OCI-LY3 (cell line): ENCODE measurements at regions not wholly inside any gene's neighbourhood (a gene's known extent, or its start where the extent isn't known, plus 50 kb on each side); places are given as distances from the start of the nearest gene placed in this dataset.

ENCODE experiments used
- H2AFZ ChIP-seq: fragments of 200-600, 300-600 bp; shearing (Covaris generic); 2 replicates; pipeline ENCODE4 v1.6.0; 2014; ENCODE audit warnings: antibody characterized with exemption, low read depth, low read length
- H3K27ac ChIP-seq: fragments of 200-600, 300-600 bp; sonication (generic); 2 replicates; pipeline ENCODE4 v1.5.1; 2014; ENCODE audit warnings: mild to moderate bottlenecking, low read length, moderate library complexity, mixed read lengths
- H3K27me3 ChIP-seq: fragments of 200-600, 300-600 bp; sonication (generic); 2 replicates; pipeline ENCODE4 v1.6.1; 2014; ENCODE audit warnings: low read depth, low read length, mixed read lengths
- H3K36me3 ChIP-seq: fragments of 200-600, 300-600 bp; sonication (generic); replicated peaks from 2 replicates; pipeline ENCODE3; 2014; ENCODE audit warnings: low read depth, low read length, mixed read lengths
- H3K4me1 ChIP-seq: fragments of 300-600, 200-600 bp; sonication (generic); 2 replicates; pipeline ENCODE4 v1.6.1; 2014; ENCODE audit warnings: low read length, mixed read lengths
- H3K4me2 ChIP-seq: fragments of 200-600, 300-600 bp; sonication (generic); 2 replicates; pipeline ENCODE4 v1.6.1; 2014; ENCODE audit warnings: low read length, mixed read lengths
- H3K4me3 ChIP-seq: fragments of 300-600, 200-600 bp; sonication (generic); 2 replicates; pipeline ENCODE4 v1.5.1; 2014; ENCODE audit warnings: antibody characterized with exemption, mild to moderate bottlenecking, low read length, moderate library complexity
- H3K79me2 ChIP-seq: fragments of 300-600, 200-600 bp; shearing (Covaris generic); 2 replicates; pipeline ENCODE4 v1.6.1; 2014; ENCODE audit warnings: mild to moderate bottlenecking, low read length, mixed read lengths
- H3K9ac ChIP-seq: fragments of 300-600, 200-600 bp; shearing (Covaris generic); 2 replicates; pipeline ENCODE4 v1.6.0; 2014; ENCODE audit warnings: mild to moderate bottlenecking, low read length, moderate library complexity
- H3K9me3 ChIP-seq: fragments of 200-600, 300-600 bp; shearing (Covaris generic); 2 replicates; pipeline ENCODE4 v1.6.1; 2014; ENCODE audit warnings: low read length, mixed read lengths; ENCODE audit not compliant: insufficient read depth
- H4K20me1 ChIP-seq: fragments of 200-600, 300-600 bp; sonication (generic); 2 replicates; pipeline ENCODE4 v1.6.1; 2016; ENCODE audit warnings: low read length, mixed read lengths; ENCODE audit not compliant: insufficient read depth
- CTCF ChIP-seq: fragments of 200-600, 300-600 bp; sonication (generic); IDR thresholded peaks from 2 replicates; pipeline ENCODE4 v1.5.1; 2014; ENCODE audit warnings: antibody characterized with exemption, low read length, low read depth
- EZH2phosphoT487 ChIP-seq: fragments of 200-600 bp; shearing (Covaris generic); IDR thresholded peaks from 2 replicates; pipeline ENCODE4 v1.6.1; 2018; ENCODE audit warnings: antibody characterized with exemption, mixed run types, low read depth

- H3K36me3 ChIP-seq, result peaks cover 4% of the 10 kb centered on the region
- no peak overlapping the region for H3K27ac ChIP-seq
- no peak overlapping the region for H2AFZ ChIP-seq
- no peak overlapping the region for H3K9ac ChIP-seq
- no peaks in the 10 kb centered on the region for H3K9me3 ChIP-seq
- H3K79me2 ChIP-seq, result no peaks in the 10 kb centered on the region
- H4K20me1 ChIP-seq, result no peaks in the 10 kb centered on the region
- no peak overlapping the region for H3K4me2 ChIP-seq
- no peak overlapping the region for H3K4me3 ChIP-seq
- peaks cover 29% of the 10 kb centered on the region for H3K4me1 ChIP-seq
- TF ChIP-seq EZH2phosphoT487, result no peak
- no peak for TF ChIP-seq CTCF
- no peaks in the 10 kb centered on the region for H3K27me3 ChIP-seq
Observed at GRCh38 chr1:101364370-101365120, 127.7 kb downstream of the S1PR1 start.

- no peak overlapping the region for H2AFZ ChIP-seq
- no peaks in the 10 kb centered on the region for H3K79me2 ChIP-seq
- TF ChIP-seq CTCF, result no peak
- TF ChIP-seq EZH2phosphoT487, result no peak
- no peak overlapping the region for H3K4me2 ChIP-seq
- H3K36me3 ChIP-seq, result peaks cover 4% of the 10 kb centered on the region
- no peak overlapping the region for H3K4me3 ChIP-seq
- no peak overlapping the region for H3K9ac ChIP-seq
- H3K27ac ChIP-seq, result no peak overlapping the region
- peaks cover 29% of the 10 kb centered on the region for H3K4me1 ChIP-seq
- H3K27me3 ChIP-seq, result no peaks in the 10 kb centered on the region
- no peaks in the 10 kb centered on the region for H3K9me3 ChIP-seq
- H4K20me1 ChIP-seq, result no peaks in the 10 kb centered on the region
Observed at GRCh38 chr1:101365186-101365585, 128.4 kb downstream of the S1PR1 start.

- Histone ChIP-seq H3K79me2 (no peaks in the 10 kb centered on the region), H3K4me3 (no peak overlapping the region), H3K27ac (no peak overlapping the region), H3K4me2 (no peak overlapping the region), H3K36me3 (peaks cover 4% of the 10 kb centered on the region), H4K20me1 (no peaks in the 10 kb centered on the region), H2AFZ (no peak overlapping the region), H3K9me3 (no peaks in the 10 kb centered on the region), H3K27me3 (no peaks in the 10 kb centered on the region), H3K4me1 (peaks cover 30% of the 10 kb centered on the region), H3K9ac (no peak overlapping the region)
- TF ChIP-seq EZH2phosphoT487 (no peak), CTCF (no peak)
Observed at GRCh38 chr1:101365878-101366277, 129.1 kb downstream of the S1PR1 start.

GRCh38 chr1:101366513-101367215, 129.8 kb downstream of the S1PR1 start:
- Histone ChIP-seq H2AFZ (no peak overlapping the region), H3K4me3 (no peak overlapping the region), H3K9ac (no peak overlapping the region), H3K4me1 (peaks cover 38% of the 10 kb centered on the region), H3K9me3 (no peaks in the 10 kb centered on the region), H3K79me2 (no peaks in the 10 kb centered on the region), H4K20me1 (no peaks in the 10 kb centered on the region), H3K4me2 (no peak overlapping the region), H3K27me3 (no peaks in the 10 kb centered on the region), H3K27ac (no peak overlapping the region), H3K36me3 (peaks cover 4% of the 10 kb centered on the region)
- TF ChIP-seq EZH2phosphoT487 (no peak), CTCF (no peak)
